OCI-LY1 (cell line): ENCODE measurements at regions not wholly inside any gene's neighbourhood (a gene's known extent, or its start where the extent isn't known, plus 50 kb on each side); places are given as distances from the start of the nearest gene placed in this dataset.

ENCODE experiments used
- H2AFZ ChIP-seq: fragments of 200-600 bp; sonication (generic), shearing (Covaris generic); 2 replicates; pipeline ENCODE4 v1.6.0; 2014; ENCODE audit warnings: antibody characterized with exemption, mild to moderate bottlenecking, low read length
- H3F3A ChIP-seq: fragments of 200-600 bp; sonication (generic), shearing (Covaris generic); 2 replicates; pipeline ENCODE4 v1.6.0; 2014; ENCODE audit warnings: mild to moderate bottlenecking, antibody characterized with exemption, low read length, moderate library complexity; ENCODE audit not compliant: insufficient read depth
- H3K27ac ChIP-seq: fragments of 200-600 bp; sonication (generic); 2 replicates; pipeline ENCODE4 v1.5.1; 2014; ENCODE audit warnings: low read length, mixed run types, mild to moderate bottlenecking, low read depth; ENCODE audit not compliant: poor library complexity, severe bottlenecking
- H3K27me3 ChIP-seq: fragments of 200-600 bp; sonication (generic); 2 replicates; pipeline ENCODE4 v1.6.0; 2014; ENCODE audit warnings: antibody characterized with exemption, mild to moderate bottlenecking, low read length, moderate library complexity; ENCODE audit not compliant: insufficient read depth
- H3K36me3 ChIP-seq: fragments of 200-600 bp; sonication (generic); 2 replicates; pipeline ENCODE4 v1.6.1; 2014; ENCODE audit warnings: mild to moderate bottlenecking, antibody characterized with exemption, low read length, moderate library complexity, mixed read lengths; ENCODE audit not compliant: insufficient read depth
- H3K4me1 ChIP-seq: fragments of 200-600 bp; sonication (generic); 2 replicates; pipeline ENCODE4 v1.5.1; 2014; ENCODE audit warnings: mild to moderate bottlenecking, low read length, moderate library complexity; ENCODE audit not compliant: insufficient read depth, severe bottlenecking
- H3K4me2 ChIP-seq: fragments of 200-600 bp; sonication (generic), shearing (Covaris generic); 2 replicates; pipeline ENCODE4 v1.6.1; 2014; ENCODE audit warnings: low read length
- H3K4me3 ChIP-seq: fragments of 200-600 bp; sonication (generic); 2 replicates; pipeline ENCODE4 v1.5.1; 2014; ENCODE audit warnings: low read length, low read depth, mild to moderate bottlenecking, mixed read lengths; ENCODE audit not compliant: poor library complexity, severe bottlenecking
- H3K79me2 ChIP-seq: fragments of 200-600 bp; shearing (Covaris generic); 2 replicates; pipeline ENCODE4 v1.6.1; 2016; ENCODE audit warnings: mixed run types, low read length, mixed read lengths; ENCODE audit not compliant: insufficient read depth
- H3K9ac ChIP-seq: fragments of 200-600 bp; sonication (generic), shearing (Covaris generic); 2 replicates; pipeline ENCODE4 v1.6.1; 2014; ENCODE audit warnings: mild to moderate bottlenecking, low read length, mixed read lengths
- H3K9me2 ChIP-seq: fragments of 200-600 bp; sonication (generic), shearing (Covaris generic); 2 replicates; pipeline ENCODE4 v1.6.1; 2014; ENCODE audit warnings: low read depth, mild to moderate bottlenecking, low read length, mixed read lengths
- H3K9me3 ChIP-seq: fragments of 200-600 bp; shearing (Covaris generic); 2 replicates; pipeline ENCODE4 v1.6.1; 2014; ENCODE audit warnings: low read length, mixed read lengths
- H4K20me1 ChIP-seq: fragments of 200-600 bp; sonication (generic), shearing (Covaris generic); 2 replicates; pipeline ENCODE4 v1.6.0; 2016; ENCODE audit warnings: mild to moderate bottlenecking, low read length; ENCODE audit not compliant: insufficient read depth
- CTCF ChIP-seq: fragments of 200-600 bp; sonication (generic), shearing (Covaris generic); IDR thresholded peaks from 2 replicates; pipeline ENCODE4 v1.5.1; 2017; ENCODE audit warnings: mild to moderate bottlenecking, antibody characterized with exemption, low read length, moderate library complexity, mixed read lengths
- EZH2 ChIP-seq: fragments of 200-600 bp; sonication (generic), shearing (Covaris generic); IDR thresholded peaks from 2 replicates; pipeline ENCODE4 v1.8.0; 2017; ENCODE audit warnings: borderline replicate concordance, mixed run types, mild to moderate bottlenecking, antibody characterized with exemption, low read length, moderate library complexity, mixed read lengths

GRCh38 chr20:7003598-7003997 lies 236.1 kb downstream of the BMP2 start:
- H3K9me2 ChIP-seq: no peaks in the 10 kb centered on the region
- no peaks in the 10 kb centered on the region for H3K4me1 ChIP-seq
- no peak overlapping the region for H3K9ac ChIP-seq
- no peaks in the 10 kb centered on the region for H3K27me3 ChIP-seq
- H4K20me1 ChIP-seq: no peaks in the 10 kb centered on the region
- H3K4me3 ChIP-seq: no peak overlapping the region
- no peak overlapping the region for H2AFZ ChIP-seq
- H3K9me3 ChIP-seq: no peaks in the 10 kb centered on the region
- no peaks in the 10 kb centered on the region for H3K79me2 ChIP-seq
- TF ChIP-seq CTCF: no peak
- no peak for TF ChIP-seq EZH2
- no peaks in the 10 kb centered on the region for H3K36me3 ChIP-seq
- H3K27ac ChIP-seq: no peak overlapping the region
- H3F3A ChIP-seq: no peaks in the 10 kb centered on the region
- no peak overlapping the region for H3K4me2 ChIP-seq

DNA sequence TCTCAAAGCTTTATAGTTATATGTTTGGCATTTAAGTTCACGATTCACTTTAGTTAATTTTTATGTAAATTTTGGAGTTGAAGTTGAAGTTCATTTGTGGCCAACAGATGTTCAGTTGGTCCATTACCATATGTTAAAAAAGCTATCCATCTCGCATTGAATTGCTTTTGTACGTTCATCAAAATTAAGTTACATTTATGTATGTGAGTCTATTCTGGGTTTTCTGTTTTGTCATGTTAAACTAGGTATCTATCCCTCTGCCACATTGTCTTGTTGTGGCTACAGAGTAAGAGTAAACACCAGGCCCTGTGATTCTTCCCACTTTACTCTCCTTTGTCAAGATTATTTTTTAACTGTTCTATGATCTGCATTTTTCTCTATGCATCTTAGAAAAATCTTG lies 237.3 kb downstream of the BMP2 start:
- no peak overlapping the region for H3K4me2 ChIP-seq
- H3K4me1 ChIP-seq: no peaks in the 10 kb centered on the region
- no peaks in the 10 kb centered on the region for H3K27me3 ChIP-seq
- no peak overlapping the region for H2AFZ ChIP-seq
- no peaks in the 10 kb centered on the region for H3F3A ChIP-seq
- no peaks in the 10 kb centered on the region for H3K79me2 ChIP-seq
- TF ChIP-seq CTCF: no peak
- TF ChIP-seq EZH2: no peak
- H3K36me3 ChIP-seq: no peaks in the 10 kb centered on the region
- no peak overlapping the region for H3K27ac ChIP-seq
- no peaks in the 10 kb centered on the region for H3K9me2 ChIP-seq
- no peak overlapping the region for H3K4me3 ChIP-seq
- no peaks in the 10 kb centered on the region for H3K9me3 ChIP-seq
- H3K9ac ChIP-seq: no peak overlapping the region
- no peaks in the 10 kb centered on the region for H4K20me1 ChIP-seq

GRCh38 chr20:7010527-7010926 lies 243.0 kb downstream of the BMP2 start:
- no peaks in the 10 kb centered on the region for H3F3A ChIP-seq
- no peaks in the 10 kb centered on the region for H4K20me1 ChIP-seq
- no peak overlapping the region for H3K9ac ChIP-seq
- no peak overlapping the region for H3K4me2 ChIP-seq
- no peaks in the 10 kb centered on the region for H3K9me3 ChIP-seq
- H3K79me2 ChIP-seq: no peaks in the 10 kb centered on the region
- no peak overlapping the region for H2AFZ ChIP-seq
- H3K27me3 ChIP-seq: no peaks in the 10 kb centered on the region
- H3K4me3 ChIP-seq: no peak overlapping the region
- H3K9me2 ChIP-seq: no peaks in the 10 kb centered on the region
- TF ChIP-seq CTCF (no peak), EZH2 (no peak)
- no peaks in the 10 kb centered on the region for H3K36me3 ChIP-seq
- H3K27ac ChIP-seq: no peak overlapping the region
- H3K4me1 ChIP-seq: no peaks in the 10 kb centered on the region
